ENCODE measurements at regions not wholly inside any gene's neighbourhood (a gene's known extent, or its start where the extent isn't known, plus 50 kb on each side); places are given as distances from the start of the nearest gene placed in this dataset.

GRCh38 chr12:14216405-14217294, 148.8 kb upstream of the ATF7IP start:
- no peak for TF ChIP-seq CTCF (IDR thresholded peaks at IDR 0.05; ENCODE audit: insufficient read depth, low read depth, low read length)
- no peak for TF ChIP-seq EZH2 (IDR thresholded peaks at IDR 0.05; ENCODE audit: insufficient read depth, low read length)
